ENCODE measurements at regions not wholly inside any gene's neighbourhood (a gene's known extent, or its start where the extent isn't known, plus 50 kb on each side); places are given as distances from the start of the nearest gene placed in this dataset.

DNA sequence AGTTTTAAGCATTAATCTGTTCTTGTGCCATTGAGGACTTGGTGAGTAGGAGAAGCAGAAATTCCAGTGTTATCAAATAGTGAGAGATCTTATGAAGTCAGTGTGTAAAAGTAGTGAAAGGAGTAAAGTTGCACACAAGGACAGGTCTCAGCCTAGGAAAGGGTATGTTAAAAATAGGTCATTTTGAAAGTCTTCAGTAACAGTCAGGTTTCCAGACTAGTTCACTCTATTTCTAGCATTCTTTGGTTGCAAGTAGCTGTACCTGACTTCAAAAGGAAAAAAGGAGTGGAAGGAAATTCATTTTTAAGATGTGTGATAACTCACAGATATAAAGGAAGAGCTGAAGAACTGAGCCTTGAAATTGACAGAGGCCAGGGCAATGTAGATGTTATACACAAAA lies 250.1 kb upstream of the SATB1 start:
- DNase-seq (ENCODE audit: low read depth), result no peak

DNA sequence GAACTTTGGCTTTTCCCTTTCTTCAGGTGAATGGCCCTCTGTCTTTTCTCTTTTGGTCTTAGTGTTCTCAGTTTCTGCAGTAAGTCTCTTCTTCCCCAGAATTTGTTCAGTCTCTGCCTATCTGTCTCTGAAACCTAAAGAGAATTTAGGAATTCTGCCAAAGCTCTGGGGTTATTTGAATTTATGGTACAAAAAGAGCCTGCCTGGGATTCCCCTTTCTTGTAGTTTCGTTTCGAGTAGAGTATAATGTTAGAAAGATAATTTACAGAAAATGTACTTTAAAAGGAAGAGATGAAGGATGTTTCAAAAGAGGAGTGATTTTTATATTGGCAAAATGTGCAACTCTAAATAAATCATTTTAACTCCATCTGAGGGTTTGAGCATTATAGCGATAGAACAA lies 247.4 kb upstream of the SATB1 start:
- no peak for DNase-seq (ENCODE audit: low read depth)

DNA sequence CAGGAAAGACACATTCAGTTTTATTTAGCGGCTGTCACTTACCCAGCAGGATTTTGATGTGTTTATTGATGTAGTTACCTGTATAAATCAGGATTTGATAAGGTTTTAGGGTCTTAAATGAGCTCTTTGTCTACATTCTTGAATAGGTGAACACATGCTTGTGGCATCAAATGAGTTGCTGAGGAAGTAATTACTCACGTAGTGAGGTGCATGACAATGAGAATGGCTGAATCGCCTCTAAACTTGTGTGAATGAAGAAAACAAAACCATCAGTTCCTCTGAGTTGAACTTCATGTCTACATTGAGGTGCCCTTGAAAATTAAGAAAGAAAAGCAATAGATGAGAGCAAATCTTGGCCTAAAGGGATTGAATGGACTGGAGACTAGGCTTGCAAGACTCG lies 245.6 kb upstream of the SATB1 start:
- DNase-seq (ENCODE audit: low read depth), result no peak

DNA sequence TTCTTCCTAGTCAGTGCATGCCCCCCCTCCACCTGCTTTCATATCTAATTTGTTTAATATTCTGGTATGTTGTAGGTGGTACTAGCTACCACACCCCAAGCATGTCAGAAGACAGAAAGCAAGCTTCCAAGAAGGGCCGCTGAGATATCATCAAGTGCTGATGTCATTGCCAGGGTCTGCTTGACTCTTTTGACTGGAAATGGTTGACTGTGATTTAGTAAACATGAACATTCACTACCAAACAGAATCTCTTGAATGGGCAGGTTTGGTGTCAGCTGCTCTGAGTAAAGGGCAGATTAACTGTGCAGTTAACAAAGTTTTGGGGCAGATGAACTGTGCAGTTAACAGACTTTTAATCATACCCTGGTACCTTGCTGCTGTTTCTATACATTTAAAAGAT lies 244.2 kb upstream of the SATB1 start:
- no peak for DNase-seq (ENCODE audit: low read depth)

DNA sequence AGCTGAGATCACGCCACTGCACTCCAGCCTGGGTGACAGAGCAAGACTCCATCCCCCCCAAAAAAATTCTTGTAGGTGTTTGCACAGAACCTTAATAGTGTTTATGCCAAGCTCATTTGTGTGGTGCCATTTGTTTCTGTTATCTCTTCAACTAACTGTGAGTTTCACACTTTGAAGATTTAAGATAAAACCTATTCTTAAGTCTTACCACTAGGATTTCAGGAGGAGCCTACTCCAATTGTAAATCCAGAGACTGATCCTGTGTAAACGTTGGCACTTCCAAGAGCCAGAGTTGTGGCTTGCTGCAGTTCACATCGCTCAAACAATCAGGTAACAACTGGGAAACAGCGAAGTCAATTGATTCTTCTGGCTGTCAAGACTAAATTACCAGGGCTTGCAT lies 242.4 kb upstream of the SATB1 start:
- no peak for DNase-seq (ENCODE audit: low read depth)

DNA sequence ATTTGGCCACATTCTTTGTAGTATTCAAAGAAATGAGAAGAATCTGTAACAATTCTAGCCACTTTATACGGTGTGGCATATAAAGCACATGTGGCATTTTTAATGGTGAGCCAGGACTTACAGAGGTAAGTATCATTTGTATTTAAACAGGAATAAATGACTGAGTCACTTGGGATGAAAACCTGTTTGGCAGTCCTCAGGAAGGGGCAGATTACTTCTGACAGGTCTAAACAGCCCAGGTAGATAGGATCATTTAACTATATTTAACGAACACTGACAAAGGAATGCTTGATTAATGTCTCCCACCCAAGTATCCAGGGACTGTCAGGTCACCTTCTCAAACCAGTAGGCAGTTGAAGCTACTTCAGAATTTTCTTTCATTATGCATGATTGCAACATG lies 241.5 kb upstream of the SATB1 start:
- DNase-seq (ENCODE audit: low read depth), result no peak

DNA sequence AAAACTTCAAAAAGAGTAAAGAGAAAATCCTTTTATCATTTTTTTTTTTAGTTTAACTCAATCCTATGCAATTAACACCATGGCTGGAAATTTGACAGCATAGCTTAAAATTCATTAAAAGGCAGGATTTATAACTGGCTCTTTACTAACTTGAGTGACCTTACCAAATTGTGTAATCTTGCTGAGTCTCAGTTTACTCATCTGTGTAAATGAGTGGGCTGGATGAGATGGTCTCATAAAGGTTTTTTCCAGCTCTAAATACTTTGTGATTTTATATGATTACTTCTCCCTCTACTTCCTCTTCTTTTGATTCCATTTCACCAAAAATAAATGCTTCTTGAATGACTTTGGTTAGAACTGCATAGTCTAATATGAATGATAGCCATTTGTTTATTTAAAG lies 234.9 kb upstream of the SATB1 start:
- DNase-seq (ENCODE audit: low read depth), result no peak

DNA sequence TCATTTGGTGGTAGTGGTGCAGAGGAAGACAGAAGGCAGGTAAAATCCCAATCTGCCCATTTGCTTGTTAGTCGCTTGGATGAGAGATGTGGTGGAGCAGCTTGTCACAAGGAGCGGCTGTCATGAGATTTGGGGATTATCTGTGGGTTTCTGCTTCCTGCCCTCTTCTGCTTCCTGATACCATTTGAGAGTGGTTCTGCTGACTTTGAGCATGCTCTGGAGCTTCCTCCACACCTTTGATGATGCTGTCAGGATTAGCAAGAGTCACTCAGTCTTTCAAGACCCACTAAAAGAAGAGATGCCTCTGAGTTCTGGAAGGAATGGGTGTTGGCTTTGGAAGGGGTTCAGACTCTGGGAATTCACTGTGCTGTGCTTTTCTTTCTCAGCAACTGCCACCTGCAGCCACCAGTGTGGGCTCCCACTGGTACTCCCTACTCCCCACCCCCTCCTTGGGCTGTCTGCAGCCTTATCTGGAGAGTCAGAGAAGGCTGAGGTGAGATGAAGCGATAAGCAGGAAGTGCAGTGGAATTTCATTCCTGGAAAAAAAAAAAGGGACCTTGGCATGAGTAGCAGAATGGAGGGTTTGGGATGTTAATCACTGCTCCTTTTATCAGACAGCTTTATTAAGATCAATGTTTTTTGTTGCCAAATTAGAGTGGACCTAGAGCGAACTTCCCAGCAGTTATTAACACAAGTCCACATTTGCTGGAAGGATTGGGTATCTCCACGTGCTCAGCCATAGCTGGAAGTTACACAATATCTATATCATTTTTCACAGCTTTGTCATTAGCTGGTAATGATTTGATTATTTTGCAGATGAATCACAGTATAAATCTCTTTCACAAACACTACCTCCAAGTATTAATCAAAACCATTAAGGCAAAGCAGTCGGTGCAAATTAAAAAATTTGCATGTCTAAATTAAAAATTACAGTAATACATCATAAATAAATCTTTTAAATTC lies 233.0 kb upstream of the SATB1 start:
- no peak for DNase-seq (ENCODE audit: low read depth)

DNA sequence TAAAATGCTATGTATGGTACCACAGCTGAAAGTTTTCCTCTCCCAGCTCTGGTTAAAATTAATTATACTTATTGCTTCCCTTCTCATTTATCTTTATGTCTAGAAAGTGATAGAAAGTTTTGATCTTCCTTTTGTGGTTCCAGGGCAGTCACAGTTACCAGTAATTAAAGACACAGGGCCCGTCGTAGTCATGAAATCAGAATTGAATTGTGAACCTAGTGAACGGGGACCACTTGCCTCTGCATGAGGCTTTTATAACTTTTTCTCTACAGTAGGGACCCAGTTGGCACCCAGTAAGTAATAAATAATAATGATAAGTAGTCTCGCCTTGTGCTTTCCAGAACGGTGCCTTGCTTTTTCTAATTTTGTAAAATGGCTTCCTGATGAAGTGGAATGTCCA lies 231.7 kb upstream of the SATB1 start:
- DNase-seq (ENCODE audit: low read depth), result no peak

DNA sequence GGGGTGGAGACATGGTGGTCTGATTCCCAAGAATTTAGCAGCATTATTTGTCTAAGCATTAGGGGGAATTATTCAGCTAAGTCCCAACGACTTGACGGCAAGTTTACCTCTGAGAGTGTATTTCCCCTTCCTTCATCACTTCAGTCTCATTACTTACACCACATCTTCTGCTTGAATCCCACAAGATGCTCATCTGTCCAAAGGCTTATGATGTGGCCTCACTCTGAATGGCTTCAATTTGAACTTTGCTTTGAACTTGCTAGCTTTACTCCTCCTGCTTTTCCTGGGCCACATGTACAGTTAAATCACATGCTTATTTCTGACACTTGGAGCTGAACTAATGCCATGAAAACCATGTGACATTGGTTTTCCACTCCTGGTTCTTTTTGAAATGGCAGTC lies 231.3 kb upstream of the SATB1 start:
- no peak for DNase-seq (ENCODE audit: low read depth)

DNA sequence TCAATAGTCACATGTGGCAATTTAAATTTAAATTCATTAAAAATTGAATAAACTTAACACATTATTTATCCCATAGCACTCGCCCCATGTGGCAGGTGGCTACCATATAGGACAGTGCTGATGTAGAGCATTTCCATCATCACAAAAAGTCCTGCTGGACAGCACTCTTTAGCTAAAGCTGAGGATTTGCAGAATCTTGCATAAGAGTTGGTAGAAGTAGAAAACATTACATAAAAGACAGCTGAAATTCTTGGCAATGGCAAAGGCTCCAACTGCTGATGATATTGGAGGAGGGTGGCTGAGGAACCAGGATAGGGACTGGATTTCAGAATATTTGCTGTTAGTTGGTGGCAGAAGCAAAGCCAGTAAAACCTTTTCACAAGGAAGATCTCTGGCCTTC lies 230.7 kb upstream of the SATB1 start:
- no peak for DNase-seq (ENCODE audit: low read depth)

DNA sequence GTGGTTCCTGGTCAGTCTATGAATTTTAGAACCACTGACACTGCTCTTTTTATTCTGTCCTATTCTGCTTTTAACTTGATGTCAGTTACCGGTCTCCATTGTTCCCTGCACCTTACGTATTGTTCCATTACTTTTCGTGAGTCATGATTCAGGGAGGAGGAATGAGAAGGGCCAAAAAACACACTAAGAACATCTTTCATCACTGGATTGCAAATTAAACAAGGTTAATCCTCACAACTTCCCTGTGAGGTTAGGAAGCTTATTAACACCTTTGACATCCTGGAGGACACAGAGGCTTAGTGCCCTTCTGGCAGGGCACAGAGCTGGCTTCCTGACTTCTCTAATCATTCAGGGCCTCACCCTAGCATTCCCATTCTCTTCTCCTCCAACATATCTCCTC lies 227.6 kb upstream of the SATB1 start:
- no peak for DNase-seq (ENCODE audit: low read depth)

DNA sequence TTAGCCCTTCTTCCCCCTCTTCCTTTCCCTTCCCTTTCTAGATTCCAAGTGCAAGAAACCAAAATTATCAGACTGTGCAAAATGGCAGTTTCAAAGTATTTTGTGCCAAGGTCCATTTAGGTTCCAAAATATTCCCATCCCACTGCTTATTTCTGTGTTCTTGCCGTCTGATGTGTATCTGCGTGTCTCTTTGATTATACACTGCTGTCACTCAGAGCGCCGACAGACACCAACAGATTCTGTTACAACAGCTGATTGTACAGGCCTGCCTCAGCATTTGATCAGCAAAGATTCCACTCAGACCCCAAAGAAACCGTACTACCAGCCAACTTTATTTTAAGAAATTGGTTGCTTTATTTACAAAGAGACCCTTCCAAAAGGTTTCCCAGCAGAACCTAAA lies 225.6 kb upstream of the SATB1 start:
- DNase-seq (ENCODE audit: low read depth), result no peak

DNA sequence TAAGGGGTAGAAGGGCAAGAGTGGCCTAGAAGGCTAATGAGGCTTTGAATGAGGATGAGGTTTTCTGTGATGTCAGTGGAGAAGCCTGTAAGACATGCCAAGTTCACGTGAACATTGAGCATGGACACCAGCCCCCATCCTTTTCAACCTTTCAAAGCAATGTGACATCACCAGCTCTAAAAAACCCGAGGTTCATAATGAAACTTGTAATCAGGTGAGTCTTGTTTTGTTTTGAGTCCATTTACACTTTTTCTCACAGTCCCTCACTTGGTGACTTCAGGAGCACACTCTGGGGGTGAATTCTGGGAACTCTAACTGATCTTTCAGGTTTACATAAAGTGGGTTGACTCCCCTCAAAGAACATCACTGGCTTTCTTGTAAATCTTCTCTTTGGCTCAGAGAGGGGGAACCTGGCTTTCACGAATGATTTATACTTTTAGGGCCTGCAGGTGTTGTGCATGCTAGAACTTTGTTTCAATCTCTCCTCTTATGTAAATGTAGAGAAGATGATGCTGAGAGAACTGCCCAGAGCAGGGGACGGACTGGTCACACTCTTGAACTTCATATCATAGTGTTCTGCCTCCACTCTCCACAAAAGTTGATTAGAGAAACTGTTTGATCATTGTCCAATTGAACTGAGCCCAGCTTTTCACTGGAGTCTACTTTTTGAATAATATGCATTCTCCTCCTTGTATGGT lies 224.7 kb upstream of the SATB1 start:
- DNase-seq (ENCODE audit: low read depth), result no peak

DNA sequence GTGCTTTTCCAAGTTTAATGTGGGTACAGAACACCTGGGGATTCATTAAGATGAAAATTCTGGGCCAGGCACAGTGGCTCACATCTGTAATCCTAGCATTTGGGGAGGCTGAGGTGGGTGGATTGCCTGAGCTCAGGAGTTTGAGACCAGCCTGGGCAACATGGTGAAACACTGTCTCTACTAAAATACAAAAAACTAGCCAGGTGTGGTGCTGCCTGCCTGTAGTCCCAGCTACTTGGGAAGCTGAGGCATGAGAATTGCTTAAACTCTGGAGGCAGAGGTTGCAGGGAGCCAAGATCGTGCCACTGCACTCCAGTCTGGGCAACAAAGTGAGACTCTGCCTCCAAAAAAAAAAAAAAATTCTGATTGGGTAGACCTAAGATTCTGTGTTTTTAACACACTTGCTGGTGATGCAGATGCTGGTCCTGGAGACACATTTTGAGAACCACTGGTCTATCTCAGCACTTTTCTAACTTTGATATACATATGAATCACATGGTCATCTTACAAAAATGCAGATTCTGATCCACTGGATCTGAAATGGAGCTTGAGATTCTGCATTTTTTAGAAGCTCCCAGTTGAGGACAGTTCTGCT lies 223.8 kb upstream of the SATB1 start:
- no peak for DNase-seq (ENCODE audit: low read depth)

DNA sequence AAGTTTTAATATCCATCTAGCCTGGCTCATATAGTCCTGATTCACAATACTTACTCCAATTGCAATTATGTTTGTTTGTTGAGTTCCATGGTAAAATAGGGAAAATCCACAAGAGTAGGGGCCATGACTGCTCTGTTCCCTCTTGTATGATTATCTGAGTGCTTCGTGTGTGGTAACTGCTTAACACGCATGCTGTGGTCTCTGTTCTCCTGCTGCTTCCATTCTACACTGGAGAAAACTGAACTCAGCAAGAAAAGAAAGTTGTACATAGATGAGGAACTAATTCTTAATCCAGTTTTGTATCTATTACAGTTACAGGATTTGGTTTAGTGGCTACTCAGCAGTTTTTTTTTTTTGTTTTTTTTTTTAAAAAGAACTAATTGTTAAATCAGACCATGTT lies 223.0 kb upstream of the SATB1 start:
- no peak for DNase-seq (ENCODE audit: low read depth)

DNA sequence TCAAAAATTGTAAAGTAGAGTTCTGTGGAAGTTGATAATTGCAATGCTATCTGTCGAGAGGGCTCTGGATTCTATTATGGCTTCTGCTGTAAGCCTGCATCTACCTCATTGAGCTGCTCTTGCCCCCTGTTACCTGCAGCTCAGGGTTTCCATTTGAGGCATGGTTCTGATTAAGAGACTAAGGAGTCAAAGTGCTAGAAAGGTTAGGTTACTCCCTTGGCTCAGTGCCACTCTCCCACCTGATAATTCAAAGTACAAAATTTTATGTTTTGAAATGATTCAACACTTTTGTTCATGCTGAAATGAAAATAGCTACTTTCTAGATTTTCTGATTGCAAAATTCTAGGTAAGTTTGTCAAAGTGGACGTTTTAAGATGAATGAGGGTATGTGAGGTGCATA lies 220.5 kb upstream of the SATB1 start:
- DNase-seq (ENCODE audit: low read depth), result no peak

DNA sequence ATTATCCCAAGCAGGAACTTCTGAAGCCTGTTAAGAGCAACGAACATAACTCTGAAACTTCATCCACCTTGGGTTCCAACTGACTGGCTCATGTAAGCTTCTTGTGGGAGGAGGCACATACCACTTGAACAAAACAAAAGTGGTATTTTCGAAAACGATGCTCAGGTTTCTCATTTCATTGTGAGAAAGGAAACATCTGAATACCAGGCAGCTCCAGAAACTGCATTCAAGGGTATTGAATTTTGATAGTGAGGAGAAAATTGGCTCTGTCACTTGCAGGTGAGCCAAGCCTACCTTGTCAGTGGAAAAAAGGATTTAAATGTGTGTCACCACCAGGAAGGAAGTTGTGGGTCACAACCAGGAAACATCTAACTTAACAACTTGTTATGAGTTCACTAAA lies 218.1 kb upstream of the SATB1 start:
- DNase-seq (ENCODE audit: low read depth), result no peak

DNA sequence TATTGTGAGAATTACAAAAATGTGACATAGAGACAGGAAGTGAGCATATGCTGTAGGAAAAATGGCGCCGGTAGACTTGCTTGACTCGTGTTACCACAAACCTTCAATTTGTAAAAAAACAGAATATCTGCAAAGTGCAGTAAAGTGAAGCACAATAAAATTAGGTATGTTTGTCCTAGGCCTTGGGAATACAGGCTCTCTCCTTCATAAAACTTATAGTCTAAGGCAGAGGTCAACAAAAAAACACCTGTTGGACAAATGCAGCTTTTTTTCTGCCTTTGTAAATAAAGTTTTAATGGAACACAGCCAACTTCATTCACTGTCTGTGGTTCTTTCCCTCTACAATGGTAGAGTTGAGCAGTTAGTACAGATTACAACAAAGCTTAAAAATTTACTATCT lies 216.8 kb upstream of the SATB1 start:
- no peak for DNase-seq (ENCODE audit: low read depth)

DNA sequence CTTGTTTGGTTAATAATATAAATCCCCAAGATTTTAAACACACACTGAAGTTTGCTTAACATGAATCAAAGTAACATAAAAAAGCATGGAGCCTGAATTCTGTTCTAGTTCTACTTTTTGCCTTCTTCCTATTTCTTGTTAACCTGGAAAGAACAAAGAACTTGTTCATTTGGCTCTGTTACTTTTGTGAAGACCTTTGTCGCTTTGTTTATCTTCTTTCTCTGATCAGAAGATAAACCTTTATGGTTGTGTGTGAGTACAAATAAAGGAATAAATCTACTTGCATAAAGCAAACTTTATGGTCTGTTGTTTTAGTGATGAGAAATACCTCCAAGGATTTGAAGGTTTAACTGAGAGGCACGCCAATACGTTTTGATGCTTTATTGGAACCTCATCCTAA lies 210.1 kb upstream of the SATB1 start:
- no peak for DNase-seq (ENCODE audit: low read depth)

DNA sequence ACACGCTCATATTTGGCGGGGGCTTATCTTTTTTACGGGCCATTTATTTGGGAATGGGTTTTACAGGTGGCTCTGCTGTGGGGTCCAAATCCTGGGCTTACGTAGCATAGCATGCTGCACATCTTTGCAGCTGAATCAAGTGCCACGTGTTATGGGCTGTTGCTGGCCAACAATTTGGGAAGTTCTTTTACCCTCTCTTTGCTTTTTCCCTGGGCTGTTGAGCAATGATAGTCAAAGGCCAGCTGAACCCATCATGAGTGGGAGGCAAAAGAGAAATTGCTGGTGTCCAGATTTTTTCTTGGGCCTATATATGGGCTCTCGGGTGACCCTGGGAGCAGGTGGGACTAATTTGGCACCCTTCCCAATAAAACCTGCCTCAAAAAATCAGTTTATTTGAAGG lies 209.3 kb upstream of the SATB1 start:
- no peak for DNase-seq (ENCODE audit: low read depth)

DNA sequence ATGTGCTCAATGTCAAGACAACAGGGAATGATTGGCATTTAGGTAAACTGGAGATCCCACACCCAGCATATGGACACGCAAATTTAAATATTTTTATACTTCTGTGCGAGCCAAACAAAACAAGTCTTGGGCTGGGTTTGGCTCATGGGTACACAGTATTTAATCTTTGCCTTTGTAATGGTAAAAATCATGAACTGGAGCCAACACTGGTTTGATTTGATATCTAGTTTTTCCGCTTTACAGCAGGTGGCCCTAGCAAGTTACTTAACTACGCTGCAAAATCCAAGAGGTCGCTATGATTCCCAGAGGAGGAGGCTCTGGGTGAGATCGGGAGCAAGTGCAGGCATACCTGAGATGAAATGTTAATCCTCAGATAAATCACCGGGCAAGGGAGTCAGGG lies 207.9 kb upstream of the SATB1 start:
- DNase-seq (ENCODE audit: low read depth), result no peak

DNA sequence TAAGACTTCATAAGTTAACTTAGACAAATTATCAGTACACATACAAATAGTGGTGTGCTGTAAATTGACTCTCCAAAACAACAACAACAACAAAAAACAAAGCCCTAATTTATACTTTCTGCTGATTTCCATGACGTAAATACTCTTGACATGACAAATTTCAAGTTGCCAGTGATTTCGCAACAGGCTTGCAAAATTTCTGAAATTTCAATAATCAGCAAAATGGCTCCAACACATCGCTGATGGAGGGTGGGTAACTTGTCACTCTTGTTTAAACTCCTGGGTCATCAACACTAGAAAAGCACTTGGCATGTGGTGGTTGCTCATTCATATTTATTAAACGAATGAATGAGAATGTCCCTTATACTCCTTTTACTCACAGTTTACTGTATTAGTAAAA lies 205.2 kb upstream of the SATB1 start:
- no peak for DNase-seq (ENCODE audit: low read depth)

All from ELR (cell line).